Left cardiac atrium (tissue), 4 donors: ENCODE measurements at regions not wholly inside any gene's neighbourhood (a gene's known extent, or its start where the extent isn't known, plus 50 kb on each side); places are given as distances from the start of the nearest gene placed in this dataset.
"Not testable (repeated sequence)": the region's sequence is repeated elsewhere in the genome, so short reads cannot be mapped to it uniquely, and the experiment has no call there.

Experiments used
- ATAC-seq, 2 donors: fragments of 200-7000 bp; cut with Tn5 transposase; one replicate each; pipeline ENCODE4 v1.9.1; 2020; ENCODE audit warnings: mild to moderate bottlenecking in 2 of 2, moderate library complexity in 2 of 2
- DNase-seq: peaks from one replicate; pipeline ENCODE4 v3.0.0-alpha.2; 2020
- intact Hi-C, 2 donors: fragments of 100-400 bp; cut with DNase I; formaldehyde crosslinking; loops; one replicate each; pipeline versions ENCODE4 v1.14.1 to v1.15.1; 2022 to 2023
- donor health status: DM: no; HTN: yes; CAD: no.
- donor health status: DM: no; HTN: yes; CAD: no; lungs with severe emphysema.
- donor health status: DM: yes; HTN: yes; CAD: no.
- donor health status: Dilated cardiomyopathy.

- ATAC-seq: no peak
- intact Hi-C loops: no loop called here
- no peak for DNase-seq
Observed at GRCh38 chr7:34207810-34208209, 302.5 kb downstream of the BMPER start.

- intact Hi-C loops: no loop called here
- ATAC-seq (no peak), DNase-seq (no peak)
Observed at GRCh38 chr7:34208878-34209621, 303.7 kb downstream of the BMPER start.

- ATAC-seq: no peak
- no peak for DNase-seq
- intact Hi-C loops: no loop called here
Observed at GRCh38 chr7:34211018-34211417, 305.7 kb downstream of the BMPER start.

- no peak for DNase-seq
- no peak for ATAC-seq
- intact Hi-C loops: no loop called here
Observed at GRCh38 chr7:34217972-34218371, 312.6 kb downstream of the BMPER start.

- DNase-seq: no peak
- intact Hi-C loops: no loop called here
- no peak for ATAC-seq
Observed at GRCh38 chr7:34219153-34219718, 313.9 kb downstream of the BMPER start.

GRCh38 chr7:34220506-34221185 lies 315.3 kb downstream of the BMPER start:
- no peak for ATAC-seq
- intact Hi-C loops: no loop called here
- no peak for DNase-seq

- no peak for DNase-seq
- intact Hi-C loops: no loop called here
- ATAC-seq: no peak
Observed at GRCh38 chr7:34222316-34222715, 317.0 kb downstream of the BMPER start.

GRCh38 chr7:34222722-34223121 lies 317.4 kb downstream of the BMPER start:
- peak; percentile 44 to 72 for ATAC-seq
- DNase-seq: no peak
- intact Hi-C loops: no loop called here

GRCh38 chr7:34224281-34224680 lies 318.9 kb downstream of the BMPER start:
- no peak for ATAC-seq
- no peak for DNase-seq
- intact Hi-C loops: no loop called here

GRCh38 chr7:34225193-34225592 lies 319.9 kb downstream of the BMPER start:
- ATAC-seq (no peak), DNase-seq (no peak)

GRCh38 chr7:34227525-34227924 lies 322.2 kb downstream of the BMPER start:
- ATAC-seq (no peak), DNase-seq (no peak)
- intact Hi-C loops: no loop called here

More at GRCh38 chr7:34225193-34225592, 319.9 kb downstream of the BMPER start:
- intact Hi-C loops: no loop called here

GRCh38 chr7:34235101-34235500 lies 329.8 kb downstream of the BMPER start:
- intact Hi-C loops, DNase-seq, ATAC-seq: not testable (repeated sequence)

- intact Hi-C loops: no loop called here
- DNase-seq (no peak), ATAC-seq (no peak)
Observed at GRCh38 chr7:34236057-34236456, 330.7 kb downstream of the BMPER start.

- ATAC-seq (no peak), DNase-seq (no peak)
- intact Hi-C loops: no loop called here
Observed at GRCh38 chr7:34236839-34237492, 331.6 kb downstream of the BMPER start.

GRCh38 chr7:34237493-34237849 lies 332.1 kb downstream of the BMPER start:
- intact Hi-C loops: no loop called here
- no peak for ATAC-seq
- DNase-seq: no peak

GRCh38 chr7:34240417-34240816 lies 335.1 kb downstream of the BMPER start:
- no peak for DNase-seq
- ATAC-seq: no peak
- intact Hi-C loops: no loop called here

GRCh38 chr7:34242391-34242790 lies 337.1 kb downstream of the BMPER start:
- intact Hi-C loops: no loop called here
- no peak for ATAC-seq
- no peak for DNase-seq

GRCh38 chr7:34245246-34245645 lies 339.9 kb downstream of the BMPER start:
- intact Hi-C loops: no loop called here
- ATAC-seq (no peak), DNase-seq (no peak)

GRCh38 chr7:34247468-34247867 lies 342.1 kb downstream of the BMPER start:
- ATAC-seq (no peak), DNase-seq (no peak)
- intact Hi-C loops: no loop called here

- ATAC-seq: no peak
- intact Hi-C loops: no loop called here
- DNase-seq: no peak
Observed at GRCh38 chr7:34249192-34249591, 343.9 kb downstream of the BMPER start.
